ENCODE measurements at regions not wholly inside any gene's neighbourhood (a gene's known extent, or its start where the extent isn't known, plus 50 kb on each side); places are given as distances from the start of the nearest gene placed in this dataset.

- DNase-seq = no peak
Measured at GRCh38 chr1:217089361-217090014, 366.3 kb upstream of the ESRRG start.

GRCh38 chr1:217088521-217089284, 365.5 kb upstream of the ESRRG start:
- DNase-seq = no peak

- DNase-seq = no peak
Measured at GRCh38 chr1:217088011-217088410, 364.8 kb upstream of the ESRRG start.

GRCh38 chr1:217079584-217079983, 356.4 kb upstream of the ESRRG start:
- no peak for DNase-seq

- DNase-seq = no peak
Measured at GRCh38 chr1:217078959-217079358, 355.7 kb upstream of the ESRRG start.

- no peak for DNase-seq
Measured at GRCh38 chr1:217078078-217078690, 355.0 kb upstream of the ESRRG start.

- DNase-seq = no peak
Measured at GRCh38 chr1:217077426-217077825, 354.2 kb upstream of the ESRRG start.

GRCh38 chr1:217076902-217077301, 353.7 kb upstream of the ESRRG start:
- DNase-seq = no peak

- DNase-seq = no peak
Measured at GRCh38 chr1:217072926-217073325, 349.7 kb upstream of the ESRRG start.

- no peak for DNase-seq
Measured at GRCh38 chr1:217067642-217068041, 344.4 kb upstream of the ESRRG start.

GRCh38 chr1:217066794-217067193, 343.6 kb upstream of the ESRRG start:
- DNase-seq = no peak

GRCh38 chr1:217063172-217063908, 340.1 kb upstream of the ESRRG start:
- DNase-seq = no peak

- DNase-seq = peak; percentile 62
Measured at GRCh38 chr1:217062586-217062985, 339.4 kb upstream of the ESRRG start.

- DNase-seq = no peak
Measured at GRCh38 chr1:217059401-217059800, 336.2 kb upstream of the ESRRG start.

GRCh38 chr1:217053676-217054075, 330.4 kb upstream of the ESRRG start:
- no peak for DNase-seq

GRCh38 chr1:217052626-217053025, 329.4 kb upstream of the ESRRG start:
- no peak for DNase-seq

- DNase-seq = no peak
Measured at GRCh38 chr1:217052196-217052595, 329.0 kb upstream of the ESRRG start.

- no peak for DNase-seq
Measured at GRCh38 chr1:217049721-217050120, 326.5 kb upstream of the ESRRG start.

GRCh38 chr1:217049081-217049480, 325.9 kb upstream of the ESRRG start:
- DNase-seq = no peak

- no peak for DNase-seq
Measured at GRCh38 chr1:217048104-217048707, 325.0 kb upstream of the ESRRG start.

GRCh38 chr1:217040711-217041455, 317.7 kb upstream of the ESRRG start:
- DNase-seq = no peak

GRCh38 chr1:217039926-217040325, 316.7 kb upstream of the ESRRG start:
- no peak for DNase-seq

Data from left kidney (tissue), 1 donor.